HL-60 (cell line): ENCODE measurements at regions not wholly inside any gene's neighbourhood (a gene's known extent, or its start where the extent isn't known, plus 50 kb on each side); places are given as distances from the start of the nearest gene placed in this dataset.

ENCODE experiments used
- GABPA ChIP-seq: IDR thresholded peaks from 2 replicates; pipeline ENCODE4 v1.6.1; 2012; ENCODE audit warnings: low read depth
- POLR2AphosphoS5 ChIP-seq: IDR thresholded peaks from 2 replicates; pipeline ENCODE4 v1.6.1; 2012; ENCODE audit warnings: low read depth
- SPI1 ChIP-seq: IDR thresholded peaks from 2 replicates; pipeline ENCODE4 v1.6.1; 2012; ENCODE audit warnings: low read depth, mild to moderate bottlenecking, borderline replicate concordance
- TF ChIP-seq, protein P1 (sequence below): IDR thresholded peaks from one replicate; pipeline ENCODE4 v1.5.1; 2011; ENCODE audit warnings: low read length, control low read depth, inconsistent platforms; ENCODE audit not compliant: insufficient read depth
- TF ChIP-seq, protein P2 (sequence below): IDR thresholded peaks from 2 replicates; pipeline ENCODE4 v1.6.1; 2012; ENCODE audit warnings: low read depth; ENCODE audit not compliant: insufficient replicate concordance

DNA sequence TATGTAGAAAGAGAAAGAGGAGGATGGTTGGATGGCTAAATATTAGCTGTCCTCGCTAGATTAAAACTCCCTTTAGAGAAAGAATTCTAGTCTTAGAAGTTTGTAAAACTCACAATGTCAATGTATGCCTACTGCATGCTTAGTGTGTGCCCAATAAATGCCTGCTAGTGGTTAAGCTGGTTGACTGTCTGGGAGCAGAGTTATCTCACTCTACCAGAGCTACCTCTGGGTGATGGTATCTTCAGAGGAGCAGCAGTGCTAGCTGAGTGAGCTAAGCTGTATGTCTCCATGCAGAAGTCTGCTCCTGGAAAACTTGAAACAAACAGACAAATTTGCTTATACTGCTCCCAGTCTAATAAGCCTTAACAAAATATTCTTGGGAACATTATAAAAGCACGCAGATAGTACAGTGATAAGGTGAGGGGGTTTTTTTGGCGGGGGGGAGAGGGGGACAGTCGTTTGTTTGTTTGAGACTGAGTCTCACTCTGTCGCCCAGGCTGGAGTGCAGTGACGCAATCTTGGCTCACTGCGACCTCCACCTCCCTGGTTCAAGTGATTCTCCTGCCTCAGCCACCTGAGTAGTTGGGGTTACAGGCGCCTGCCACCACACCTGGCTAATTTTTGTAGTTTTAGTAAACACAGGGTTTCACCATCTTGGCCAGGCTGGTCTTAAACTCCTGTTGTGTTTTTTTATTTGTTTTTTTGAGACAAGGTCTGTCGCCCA lies 202.8 kb upstream of the TSC22D1 start:
- TF ChIP-seq, protein P1, sequence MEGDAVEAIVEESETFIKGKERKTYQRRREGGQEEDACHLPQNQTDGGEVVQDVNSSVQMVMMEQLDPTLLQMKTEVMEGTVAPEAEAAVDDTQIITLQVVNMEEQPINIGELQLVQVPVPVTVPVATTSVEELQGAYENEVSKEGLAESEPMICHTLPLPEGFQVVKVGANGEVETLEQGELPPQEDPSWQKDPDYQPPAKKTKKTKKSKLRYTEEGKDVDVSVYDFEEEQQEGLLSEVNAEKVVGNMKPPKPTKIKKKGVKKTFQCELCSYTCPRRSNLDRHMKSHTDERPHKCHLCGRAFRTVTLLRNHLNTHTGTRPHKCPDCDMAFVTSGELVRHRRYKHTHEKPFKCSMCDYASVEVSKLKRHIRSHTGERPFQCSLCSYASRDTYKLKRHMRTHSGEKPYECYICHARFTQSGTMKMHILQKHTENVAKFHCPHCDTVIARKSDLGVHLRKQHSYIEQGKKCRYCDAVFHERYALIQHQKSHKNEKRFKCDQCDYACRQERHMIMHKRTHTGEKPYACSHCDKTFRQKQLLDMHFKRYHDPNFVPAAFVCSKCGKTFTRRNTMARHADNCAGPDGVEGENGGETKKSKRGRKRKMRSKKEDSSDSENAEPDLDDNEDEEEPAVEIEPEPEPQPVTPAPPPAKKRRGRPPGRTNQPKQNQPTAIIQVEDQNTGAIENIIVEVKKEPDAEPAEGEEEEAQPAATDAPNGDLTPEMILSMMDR: no peak
- TF ChIP-seq POLR2AphosphoS5: no peak
- TF ChIP-seq, protein P2, sequence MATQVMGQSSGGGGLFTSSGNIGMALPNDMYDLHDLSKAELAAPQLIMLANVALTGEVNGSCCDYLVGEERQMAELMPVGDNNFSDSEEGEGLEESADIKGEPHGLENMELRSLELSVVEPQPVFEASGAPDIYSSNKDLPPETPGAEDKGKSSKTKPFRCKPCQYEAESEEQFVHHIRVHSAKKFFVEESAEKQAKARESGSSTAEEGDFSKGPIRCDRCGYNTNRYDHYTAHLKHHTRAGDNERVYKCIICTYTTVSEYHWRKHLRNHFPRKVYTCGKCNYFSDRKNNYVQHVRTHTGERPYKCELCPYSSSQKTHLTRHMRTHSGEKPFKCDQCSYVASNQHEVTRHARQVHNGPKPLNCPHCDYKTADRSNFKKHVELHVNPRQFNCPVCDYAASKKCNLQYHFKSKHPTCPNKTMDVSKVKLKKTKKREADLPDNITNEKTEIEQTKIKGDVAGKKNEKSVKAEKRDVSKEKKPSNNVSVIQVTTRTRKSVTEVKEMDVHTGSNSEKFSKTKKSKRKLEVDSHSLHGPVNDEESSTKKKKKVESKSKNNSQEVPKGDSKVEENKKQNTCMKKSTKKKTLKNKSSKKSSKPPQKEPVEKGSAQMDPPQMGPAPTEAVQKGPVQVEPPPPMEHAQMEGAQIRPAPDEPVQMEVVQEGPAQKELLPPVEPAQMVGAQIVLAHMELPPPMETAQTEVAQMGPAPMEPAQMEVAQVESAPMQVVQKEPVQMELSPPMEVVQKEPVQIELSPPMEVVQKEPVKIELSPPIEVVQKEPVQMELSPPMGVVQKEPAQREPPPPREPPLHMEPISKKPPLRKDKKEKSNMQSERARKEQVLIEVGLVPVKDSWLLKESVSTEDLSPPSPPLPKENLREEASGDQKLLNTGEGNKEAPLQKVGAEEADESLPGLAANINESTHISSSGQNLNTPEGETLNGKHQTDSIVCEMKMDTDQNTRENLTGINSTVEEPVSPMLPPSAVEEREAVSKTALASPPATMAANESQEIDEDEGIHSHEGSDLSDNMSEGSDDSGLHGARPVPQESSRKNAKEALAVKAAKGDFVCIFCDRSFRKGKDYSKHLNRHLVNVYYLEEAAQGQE: no peak
- TF ChIP-seq GABPA: no peak
- no peak for TF ChIP-seq SPI1
